Ovary (tissue), 3 donors: ENCODE measurements at regions not wholly inside any gene's neighbourhood (a gene's known extent, or its start where the extent isn't known, plus 50 kb on each side); places are given as distances from the start of the nearest gene placed in this dataset.

ENCODE experiments used
- EP300 ChIP-seq: sonication (generic); formaldehyde crosslinking; IDR thresholded peaks from one replicate; pipeline ENCODE4 v1.6.1; 2017; ENCODE audit warnings: antibody characterized with exemption
- TF ChIP-seq, protein P1 (sequence below), 3 donors: fragments of 450-650 bp in 2 of 3; fragments of 200-600 bp in 1 of 3; IDR thresholded peaks; one replicate each; pipeline versions ENCODE4 v1.5.1 to v1.8.0; 2016 to 2022; ENCODE audit warnings: antibody characterized with exemption in 3 of 3, mild to moderate bottlenecking in 1 of 3
- donor health status: DM: no; HTN: no; CAD: no.

- TF ChIP-seq EP300: no peak
- TF ChIP-seq, protein P1, sequence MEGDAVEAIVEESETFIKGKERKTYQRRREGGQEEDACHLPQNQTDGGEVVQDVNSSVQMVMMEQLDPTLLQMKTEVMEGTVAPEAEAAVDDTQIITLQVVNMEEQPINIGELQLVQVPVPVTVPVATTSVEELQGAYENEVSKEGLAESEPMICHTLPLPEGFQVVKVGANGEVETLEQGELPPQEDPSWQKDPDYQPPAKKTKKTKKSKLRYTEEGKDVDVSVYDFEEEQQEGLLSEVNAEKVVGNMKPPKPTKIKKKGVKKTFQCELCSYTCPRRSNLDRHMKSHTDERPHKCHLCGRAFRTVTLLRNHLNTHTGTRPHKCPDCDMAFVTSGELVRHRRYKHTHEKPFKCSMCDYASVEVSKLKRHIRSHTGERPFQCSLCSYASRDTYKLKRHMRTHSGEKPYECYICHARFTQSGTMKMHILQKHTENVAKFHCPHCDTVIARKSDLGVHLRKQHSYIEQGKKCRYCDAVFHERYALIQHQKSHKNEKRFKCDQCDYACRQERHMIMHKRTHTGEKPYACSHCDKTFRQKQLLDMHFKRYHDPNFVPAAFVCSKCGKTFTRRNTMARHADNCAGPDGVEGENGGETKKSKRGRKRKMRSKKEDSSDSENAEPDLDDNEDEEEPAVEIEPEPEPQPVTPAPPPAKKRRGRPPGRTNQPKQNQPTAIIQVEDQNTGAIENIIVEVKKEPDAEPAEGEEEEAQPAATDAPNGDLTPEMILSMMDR (IDR thresholded peaks at IDR 0.05): no peak
These were observed 1190.3 kb downstream of the GALC start for GRCh38 chr14:86802726-86803125.
